Fibroblast of villous mesenchyme (primary cell): ENCODE measurements at regions not wholly inside any gene's neighbourhood (a gene's known extent, or its start where the extent isn't known, plus 50 kb on each side); places are given as distances from the start of the nearest gene placed in this dataset.

Experiments used
- DNase-seq: peaks from one replicate; pipeline ENCODE4 v3.0.0-alpha.2; 2010; ENCODE audit warnings: low read depth
- H3K4me3 ChIP-seq: 2 replicates; pipeline ENCODE4 v1.5.1; 2011; ENCODE audit warnings: low read depth, mild to moderate bottlenecking, low read length
- TF ChIP-seq, protein P1 (sequence below): IDR thresholded peaks from 2 replicates; pipeline ENCODE4 v1.5.1; 2012; ENCODE audit warnings: low read depth, mild to moderate bottlenecking, low read length; ENCODE audit not compliant: insufficient read depth

DNA sequence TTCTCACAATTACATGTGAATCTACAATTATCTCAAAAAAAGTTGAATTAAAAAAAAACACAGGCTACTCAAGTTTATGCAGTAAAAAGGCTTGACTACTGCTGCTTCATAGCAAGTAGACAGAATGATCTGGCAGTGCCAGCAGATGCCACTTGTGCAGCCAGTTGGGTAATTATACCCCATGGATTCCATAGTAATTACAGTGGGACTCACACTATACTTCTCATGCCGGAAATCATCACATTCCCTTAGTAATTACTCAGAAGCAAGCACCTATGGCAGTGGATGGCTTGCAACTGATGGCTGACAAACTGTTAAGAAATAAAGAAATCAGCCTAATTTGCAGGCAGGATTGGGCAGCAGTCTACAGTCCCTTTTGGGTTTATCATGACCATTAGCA lies 463.2 kb upstream of the KLF4 start:
- TF ChIP-seq, protein P1, sequence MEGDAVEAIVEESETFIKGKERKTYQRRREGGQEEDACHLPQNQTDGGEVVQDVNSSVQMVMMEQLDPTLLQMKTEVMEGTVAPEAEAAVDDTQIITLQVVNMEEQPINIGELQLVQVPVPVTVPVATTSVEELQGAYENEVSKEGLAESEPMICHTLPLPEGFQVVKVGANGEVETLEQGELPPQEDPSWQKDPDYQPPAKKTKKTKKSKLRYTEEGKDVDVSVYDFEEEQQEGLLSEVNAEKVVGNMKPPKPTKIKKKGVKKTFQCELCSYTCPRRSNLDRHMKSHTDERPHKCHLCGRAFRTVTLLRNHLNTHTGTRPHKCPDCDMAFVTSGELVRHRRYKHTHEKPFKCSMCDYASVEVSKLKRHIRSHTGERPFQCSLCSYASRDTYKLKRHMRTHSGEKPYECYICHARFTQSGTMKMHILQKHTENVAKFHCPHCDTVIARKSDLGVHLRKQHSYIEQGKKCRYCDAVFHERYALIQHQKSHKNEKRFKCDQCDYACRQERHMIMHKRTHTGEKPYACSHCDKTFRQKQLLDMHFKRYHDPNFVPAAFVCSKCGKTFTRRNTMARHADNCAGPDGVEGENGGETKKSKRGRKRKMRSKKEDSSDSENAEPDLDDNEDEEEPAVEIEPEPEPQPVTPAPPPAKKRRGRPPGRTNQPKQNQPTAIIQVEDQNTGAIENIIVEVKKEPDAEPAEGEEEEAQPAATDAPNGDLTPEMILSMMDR, result no peak
- no peak overlapping the region for H3K4me3 ChIP-seq
- DNase-seq, result no peak

DNA sequence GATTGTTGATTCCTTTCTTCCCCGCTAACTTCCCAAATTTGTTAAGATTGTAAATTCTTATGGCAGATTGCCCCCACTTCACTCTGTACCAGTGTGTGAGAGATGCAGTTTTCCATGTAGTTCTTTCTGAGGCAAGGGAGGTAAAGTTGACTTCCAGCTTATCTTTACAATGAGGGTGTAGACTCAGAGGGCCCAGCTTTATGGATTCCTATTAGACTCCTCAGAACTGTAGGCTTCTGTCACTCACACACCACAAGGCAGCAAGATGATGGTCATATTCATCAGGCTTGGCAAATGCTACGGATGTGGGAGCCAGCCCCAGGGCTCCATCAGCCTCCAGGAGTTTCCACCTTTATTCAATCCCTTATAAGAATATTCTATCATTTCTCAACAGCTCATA lies 461.9 kb upstream of the KLF4 start:
- H3K4me3 ChIP-seq, result no peak overlapping the region
- no peak for DNase-seq
- TF ChIP-seq, protein P1, result no peak

DNA sequence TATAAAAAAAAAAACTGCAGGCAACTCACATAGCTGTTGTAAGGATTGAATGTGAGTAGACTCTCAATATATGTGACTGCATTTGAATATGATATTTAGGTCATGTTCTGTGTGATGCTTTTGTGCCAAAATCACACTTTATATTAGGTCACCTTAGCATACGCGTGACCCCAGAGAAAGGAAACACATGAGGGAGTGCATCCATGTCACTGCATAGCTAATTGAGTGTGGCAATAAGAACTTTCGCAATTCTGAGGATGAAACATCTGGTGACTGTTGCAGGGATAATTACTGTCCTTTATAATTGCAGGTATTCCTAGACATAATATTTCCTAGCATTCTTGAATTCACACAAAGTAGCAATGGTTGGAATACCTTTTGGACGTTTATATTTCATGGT lies 459.5 kb upstream of the KLF4 start:
- H3K4me3 ChIP-seq, result no peak overlapping the region
- peak; percentile 63 for DNase-seq
- TF ChIP-seq, protein P1, result no peak

DNA sequence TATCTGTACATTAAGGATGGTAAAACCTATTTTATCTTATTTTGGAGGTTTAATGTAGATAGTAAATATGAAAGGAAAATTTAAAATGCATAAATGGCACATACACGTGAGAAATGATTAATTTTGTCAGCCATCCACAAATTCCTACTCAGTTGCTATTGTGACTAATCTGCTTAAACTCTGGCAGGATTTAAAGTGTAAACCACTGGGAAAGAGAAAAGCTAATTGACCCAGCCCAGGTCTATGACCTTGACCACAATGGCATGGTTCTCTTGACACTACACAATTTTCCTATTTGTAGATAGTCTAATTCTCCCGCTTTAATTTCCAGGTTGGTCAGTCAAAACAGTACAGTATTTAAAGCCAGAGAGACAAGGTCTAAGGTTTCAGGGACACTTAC lies 459.0 kb upstream of the KLF4 start:
- H3K4me3 ChIP-seq, result no peak overlapping the region
- TF ChIP-seq, protein P1, result no peak
- no peak for DNase-seq

DNA sequence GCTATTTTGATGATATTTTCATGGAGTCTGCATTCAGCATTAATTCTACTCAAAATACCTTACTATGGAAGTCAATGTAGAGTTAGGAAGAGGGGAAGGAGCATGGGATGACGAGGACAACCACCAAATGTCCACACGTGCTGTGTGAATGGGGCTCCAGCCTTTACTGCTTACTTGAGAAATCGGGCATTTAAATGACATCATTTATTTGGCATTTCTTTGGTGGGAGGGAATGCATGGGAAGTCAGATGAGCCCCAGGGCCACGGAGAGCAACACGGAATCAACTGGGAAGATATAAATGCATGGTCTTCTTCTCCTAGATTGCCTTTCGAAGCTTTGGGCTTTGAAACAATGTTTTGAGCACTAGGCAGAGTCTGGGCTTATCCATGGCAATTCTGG lies 458.5 kb upstream of the KLF4 start:
- TF ChIP-seq, protein P1, result no peak
- peak; percentile 35 for DNase-seq
- H3K4me3 ChIP-seq, result no peak overlapping the region

DNA sequence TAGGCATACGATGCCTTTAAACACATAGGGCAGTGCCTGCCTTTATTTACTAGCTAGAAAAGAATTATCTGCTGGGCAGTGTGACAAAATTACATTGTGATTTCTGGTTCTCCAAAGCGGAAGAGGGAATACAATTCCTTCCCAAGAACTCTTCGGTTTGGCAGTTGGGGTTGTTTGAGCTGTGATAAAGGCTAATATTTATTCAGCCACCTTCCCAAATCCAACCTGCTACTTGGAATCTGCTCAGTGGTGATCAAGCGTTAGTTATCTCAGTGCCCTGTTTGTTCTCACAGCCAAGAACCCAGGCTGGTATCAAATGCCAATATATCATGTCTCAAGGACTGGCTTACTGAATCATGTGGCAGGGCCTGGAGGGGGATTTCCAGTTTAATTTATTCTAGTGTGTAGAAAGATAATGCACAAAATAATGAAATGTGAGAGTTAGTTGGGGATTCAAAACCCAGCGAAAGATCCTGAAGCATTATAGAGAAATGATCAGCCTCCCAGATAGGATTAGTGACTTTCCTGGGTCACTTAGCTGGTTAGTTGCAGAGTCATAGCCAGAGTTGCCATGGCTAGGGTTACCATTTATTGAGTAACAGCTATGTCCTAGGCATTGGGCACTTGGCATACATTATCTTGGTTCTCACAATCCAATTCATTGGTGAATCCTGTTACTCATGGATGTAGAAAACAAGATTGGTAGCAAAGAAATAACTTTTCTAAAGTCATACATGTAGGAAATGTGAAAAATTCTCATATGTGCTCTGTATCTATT lies 457.0 kb upstream of the KLF4 start:
- H3K4me3 ChIP-seq, result no peak overlapping the region
- no peak for DNase-seq
- TF ChIP-seq, protein P1, result no peak

DNA sequence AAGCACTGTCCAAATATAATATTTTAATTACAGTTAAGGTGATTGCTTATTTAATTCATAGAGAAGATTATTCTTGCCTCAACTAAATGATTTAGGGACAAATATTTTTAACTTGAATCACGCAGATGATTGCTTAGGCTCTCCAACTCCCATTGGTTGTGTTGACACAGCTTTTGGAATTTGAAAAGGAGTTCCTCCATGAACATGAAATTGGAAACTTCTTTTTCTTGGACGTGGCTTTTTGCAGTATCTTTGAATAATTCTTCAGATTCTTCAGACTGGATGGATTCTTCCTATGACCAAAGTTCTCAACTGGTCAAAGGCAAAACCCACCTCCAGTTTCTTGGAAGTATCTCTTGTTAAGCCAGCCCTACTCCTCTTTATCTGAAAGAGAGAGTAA lies 456.4 kb upstream of the KLF4 start:
- TF ChIP-seq, protein P1, result no peak
- H3K4me3 ChIP-seq, result no peak overlapping the region
- DNase-seq, result no peak
